Lower leg skin (tissue), 4 donors: ENCODE measurements at regions not wholly inside any gene's neighbourhood (a gene's known extent, or its start where the extent isn't known, plus 50 kb on each side); places are given as distances from the start of the nearest gene placed in this dataset.
A peak's percentile ranks its signal among the peaks of the same experiment; 100 is the strongest.
"Not testable (repeated sequence)": the region's sequence is repeated elsewhere in the genome, so short reads cannot be mapped to it uniquely, and the experiment has no call there.

Experiments
- DNase-seq, 2 donors: peaks; one replicate each; pipeline ENCODE4 v3.0.0-alpha.2; 2019; ENCODE audit warnings: low spot score in 2 of 2
- H3K4me3 ChIP-seq: fragments of 200-600 bp; sonication (generic); 2 replicates; pipeline ENCODE4 v1.5.1; 2017; ENCODE audit warnings: mild to moderate bottlenecking, low read depth; ENCODE audit not compliant: poor library complexity, severe bottlenecking
- POLR2A ChIP-seq, 2 donors: fragments of 450-650 bp; IDR thresholded peaks; one replicate each; pipeline ENCODE4 v1.6.1; 2016 to 2017; ENCODE audit warnings: antibody characterized with exemption in 2 of 2, mild to moderate bottlenecking in 1 of 2, moderate library complexity in 1 of 2
- WGBS, 2 donors: methylation state at CpG; one replicate each; pipeline ENCODE4 v1.1.5; 2018; 5-methylcytosine and 5-hydroxymethylcytosine counted together
- intact Hi-C: fragments of 100-400 bp; cut with DNase I; formaldehyde crosslinking; loops from one replicate; pipeline ENCODE4 v1.15.0; 2023; ENCODE audit warnings: low total_unique reads
- TF ChIP-seq, protein P1 (sequence below), 3 donors: fragments of 450-650 bp; IDR thresholded peaks; one replicate each; pipeline ENCODE4 v1.5.1; 2016; ENCODE audit warnings: antibody characterized with exemption in 3 of 3, mild to moderate bottlenecking in 3 of 3, moderate library complexity in 2 of 3

DNA sequence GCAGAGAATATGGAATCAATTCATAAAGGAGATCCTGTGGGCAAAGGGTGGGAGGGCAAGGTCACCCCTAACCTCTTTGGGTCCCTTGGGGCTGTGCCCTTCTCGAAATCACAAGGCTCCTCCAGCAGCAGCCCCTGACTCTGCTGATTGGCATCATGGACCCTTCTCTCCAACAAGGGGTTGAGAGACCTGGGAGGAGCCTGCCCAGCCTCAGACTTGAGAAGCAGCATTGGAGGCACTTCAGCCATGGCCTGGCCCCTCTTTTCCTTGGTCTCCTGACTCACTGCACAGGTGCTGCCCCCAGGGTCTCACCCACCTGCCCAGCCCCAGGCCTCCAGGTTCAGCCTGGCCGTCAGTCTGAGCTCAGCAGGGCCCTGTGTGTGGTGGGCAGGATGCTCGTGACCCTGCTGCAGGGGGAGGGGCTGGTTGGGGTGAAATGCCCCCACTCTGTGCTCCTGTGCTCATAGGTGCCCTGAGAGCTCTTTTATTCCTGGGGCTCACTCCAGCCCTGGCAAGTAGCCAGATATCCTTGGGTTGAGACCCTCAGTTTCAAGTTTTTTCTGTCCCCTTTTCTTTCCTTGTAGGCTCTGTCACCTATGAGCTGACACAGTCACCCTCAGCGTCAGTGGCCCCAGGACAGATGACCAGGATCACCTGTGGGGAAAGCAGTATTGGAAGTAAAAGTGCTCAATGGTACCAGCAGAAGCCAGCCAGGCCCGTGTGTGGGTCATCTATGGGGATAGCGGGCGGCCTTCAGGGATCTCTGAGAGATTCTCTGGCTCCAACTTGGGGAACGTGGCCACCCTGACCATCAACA, 110.8 kb downstream of the GGTLC2 start:
- WGBS, 2 donors = 75 to 76% methylated on average over 6 to 7 of the region's 8 CpGs
- TF ChIP-seq, protein P1, sequence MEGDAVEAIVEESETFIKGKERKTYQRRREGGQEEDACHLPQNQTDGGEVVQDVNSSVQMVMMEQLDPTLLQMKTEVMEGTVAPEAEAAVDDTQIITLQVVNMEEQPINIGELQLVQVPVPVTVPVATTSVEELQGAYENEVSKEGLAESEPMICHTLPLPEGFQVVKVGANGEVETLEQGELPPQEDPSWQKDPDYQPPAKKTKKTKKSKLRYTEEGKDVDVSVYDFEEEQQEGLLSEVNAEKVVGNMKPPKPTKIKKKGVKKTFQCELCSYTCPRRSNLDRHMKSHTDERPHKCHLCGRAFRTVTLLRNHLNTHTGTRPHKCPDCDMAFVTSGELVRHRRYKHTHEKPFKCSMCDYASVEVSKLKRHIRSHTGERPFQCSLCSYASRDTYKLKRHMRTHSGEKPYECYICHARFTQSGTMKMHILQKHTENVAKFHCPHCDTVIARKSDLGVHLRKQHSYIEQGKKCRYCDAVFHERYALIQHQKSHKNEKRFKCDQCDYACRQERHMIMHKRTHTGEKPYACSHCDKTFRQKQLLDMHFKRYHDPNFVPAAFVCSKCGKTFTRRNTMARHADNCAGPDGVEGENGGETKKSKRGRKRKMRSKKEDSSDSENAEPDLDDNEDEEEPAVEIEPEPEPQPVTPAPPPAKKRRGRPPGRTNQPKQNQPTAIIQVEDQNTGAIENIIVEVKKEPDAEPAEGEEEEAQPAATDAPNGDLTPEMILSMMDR (IDR thresholded peaks at IDR 0.05) = no peak
- TF ChIP-seq POLR2A (IDR thresholded peaks at IDR 0.05) = no peak
- peak in 1 of 2 donors; percentile 61 for DNase-seq
- no peak overlapping the region for H3K4me3 ChIP-seq
- intact Hi-C loops = no loop called here

- peak in 1 of 2 donors; percentile 34 for DNase-seq
- intact Hi-C loops = no loop called here
Observed at GRCh38 chr22:22755778-22756100, 111.3 kb downstream of the GGTLC2 start.

GRCh38 chr22:22756109-22756508, 111.7 kb downstream of the GGTLC2 start:
- TF ChIP-seq POLR2A (IDR thresholded peaks at IDR 0.05) = no peak
- TF ChIP-seq, protein P1 (IDR thresholded peaks at IDR 0.05) = no peak
- no peak for DNase-seq
- intact Hi-C loops = no loop called here
- H3K4me3 ChIP-seq = no peak overlapping the region
- WGBS, 2 donors = 64 to 83% methylated on average over 3 of the region's 3 CpGs

More at GRCh38 chr22:22755778-22756100, 111.3 kb downstream of the GGTLC2 start:
- no peak for TF ChIP-seq POLR2A (IDR thresholded peaks at IDR 0.05)
- TF ChIP-seq, protein P1 (IDR thresholded peaks at IDR 0.05) = no peak
- H3K4me3 ChIP-seq = no peak overlapping the region

DNA sequence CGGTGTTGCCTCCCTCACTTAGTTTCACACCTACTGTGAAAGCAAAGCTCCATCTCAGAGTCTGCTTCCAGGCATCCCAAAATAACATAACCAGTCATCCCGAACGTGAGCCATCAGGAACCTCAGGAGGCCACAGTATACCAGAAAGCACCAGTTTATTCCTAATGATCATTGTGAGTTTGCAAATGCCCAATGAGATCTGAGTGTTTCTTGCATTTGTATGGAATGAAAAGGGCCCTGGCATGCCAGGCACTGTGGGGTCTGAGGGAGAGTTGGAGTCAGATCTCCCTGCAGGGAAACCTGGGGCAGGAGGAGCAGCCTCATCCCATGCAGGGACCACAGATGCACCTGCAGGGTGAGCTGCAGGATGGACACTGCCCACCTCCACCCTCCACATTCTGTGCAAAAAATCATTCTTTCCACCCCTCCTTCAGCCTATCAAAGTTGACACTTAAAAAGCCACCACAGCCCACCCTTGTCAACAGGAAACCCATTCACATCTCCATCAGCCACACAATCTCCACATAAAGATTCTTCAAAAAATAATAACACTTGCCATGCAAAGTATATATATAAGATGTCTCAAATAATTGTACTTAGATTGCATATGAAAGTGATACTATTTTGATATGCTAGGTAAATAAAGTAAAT, 112.3 kb downstream of the GGTLC2 start:
- 81 to 87% methylated on average over 3 of the region's 3 CpGs for WGBS, 2 donors
- H3K4me3 ChIP-seq, intact Hi-C loops: not testable (repeated sequence)
- DNase-seq = peak in 1 of 2 donors; percentile 53

DNA sequence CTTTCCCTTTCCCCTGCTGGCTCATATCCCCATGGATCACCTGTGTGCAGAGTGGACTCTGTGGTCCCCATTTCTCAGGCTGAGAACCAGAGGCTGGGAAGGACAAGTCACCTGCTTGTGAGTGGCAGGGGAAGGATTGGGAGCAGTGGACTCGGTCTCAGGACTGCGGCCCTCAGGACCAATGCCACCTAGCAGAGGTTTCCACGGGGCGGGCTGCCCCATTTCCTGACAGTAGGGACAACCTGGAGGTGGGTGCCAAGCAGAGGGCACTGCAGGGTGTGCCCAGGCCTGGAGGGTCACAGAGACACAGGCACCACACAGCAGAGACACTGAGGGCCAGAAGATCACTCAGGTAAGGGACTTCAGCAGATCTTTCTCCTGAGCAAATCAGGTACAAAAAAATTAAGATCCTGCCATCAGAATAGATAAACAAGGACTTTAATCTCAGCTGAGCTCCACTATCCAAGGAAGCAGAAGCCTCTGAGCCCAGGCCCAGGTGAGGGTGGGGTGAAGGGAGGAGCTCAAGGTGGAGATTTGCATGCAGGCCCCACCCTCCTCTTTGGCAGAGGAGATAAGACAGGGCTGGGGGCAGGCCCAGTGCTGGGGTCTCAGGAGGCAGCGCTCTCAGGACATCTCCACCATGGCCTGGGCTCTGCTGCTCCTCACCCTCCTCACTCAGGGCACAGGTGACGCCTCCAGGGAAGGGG, 113.8 kb downstream of the GGTLC2 start:
- WGBS, 2 donors = 66% methylated on average over 5 of the region's 6 CpGs
- DNase-seq, H3K4me3 ChIP-seq, intact Hi-C loops: not testable (repeated sequence)

- TF ChIP-seq POLR2A (IDR thresholded peaks at IDR 0.05) = no peak
- TF ChIP-seq, protein P1 (IDR thresholded peaks at IDR 0.05) = no peak
- intact Hi-C loops = no loop called here
- 67 to 68% methylated on average over 6 of the region's 6 CpGs for WGBS, 2 donors
- no peak overlapping the region for H3K4me3 ChIP-seq
- DNase-seq = no peak
Observed at GRCh38 chr22:22759371-22759770, 115.0 kb downstream of the GGTLC2 start.
